ENCODE measurements at regions not wholly inside any gene's neighbourhood (a gene's known extent, or its start where the extent isn't known, plus 50 kb on each side); places are given as distances from the start of the nearest gene placed in this dataset.

- no peak for TF ChIP-seq POLR2A (IDR thresholded peaks at IDR 0.05; ENCODE audit: low read depth, low read length)
- TF ChIP-seq POLR2AphosphoS5 (IDR thresholded peaks at IDR 0.05; ENCODE audit: low read depth, low read length): no peak
- TF ChIP-seq SPI1 (IDR thresholded peaks at IDR 0.05; ENCODE audit: low read depth, low read length): no peak
- TF ChIP-seq TAF1 (IDR thresholded peaks at IDR 0.05; ENCODE audit: low read depth, low read length): no peak
- TF ChIP-seq POU2F2 (IDR thresholded peaks at IDR 0.05; ENCODE audit: low read depth, low read length): no peak
- no peak for TF ChIP-seq PAX5 (IDR thresholded peaks at IDR 0.05; ENCODE audit: insufficient read depth, low read length, severe bottlenecking)
These were observed 107.0 kb upstream of the BMP2 start for GRCh38 chr20:6660441-6660840.

All from GM12891 (cell line).